Right lobe of liver (tissue), 4 donors: ENCODE measurements at regions not wholly inside any gene's neighbourhood (a gene's known extent, or its start where the extent isn't known, plus 50 kb on each side); places are given as distances from the start of the nearest gene placed in this dataset.

Source experiments
- POLR2A ChIP-seq: fragments of 450-650 bp; IDR thresholded peaks from one replicate; pipeline ENCODE4 v1.6.1; 2017; ENCODE audit warnings: antibody characterized with exemption, mild to moderate bottlenecking
- TF ChIP-seq, protein P1 (sequence below), 4 donors: fragments of 200-600 bp in 3 of 4; fragments of 450-650 bp in 1 of 4; IDR thresholded peaks; one replicate each; pipeline versions ENCODE4 v1.5.1 to v1.8.0; 2016 to 2022; ENCODE audit warnings: antibody characterized with exemption in 4 of 4, mild to moderate bottlenecking in 2 of 4
- donor health status: DM: no; HTN: no; CAD: no.
- donor health status: DM: no; HTN: no; CAD: no.
- donor health status: DM: no; HTN: yes; CAD: no.

DNA sequence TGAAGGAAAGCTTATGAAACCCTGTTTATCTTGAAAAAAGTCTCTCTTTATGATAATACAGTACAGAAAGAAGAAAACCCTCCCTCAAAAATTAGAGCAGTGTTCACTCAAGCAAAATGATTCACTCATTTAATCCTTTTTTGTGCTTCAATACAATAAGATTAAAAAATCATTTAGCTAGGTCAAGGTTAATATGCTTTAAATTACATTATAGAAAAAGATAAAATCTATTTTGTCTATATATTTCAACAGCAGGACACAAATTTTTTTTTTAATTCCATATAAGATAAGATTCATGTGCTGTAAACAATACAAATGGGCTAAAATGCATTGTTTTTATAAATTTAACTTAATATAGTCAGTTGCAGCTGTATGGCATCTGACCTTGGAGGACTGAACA, 176.9 kb downstream of the KCNE4 start:
- no peak for TF ChIP-seq POLR2A
- TF ChIP-seq, protein P1, sequence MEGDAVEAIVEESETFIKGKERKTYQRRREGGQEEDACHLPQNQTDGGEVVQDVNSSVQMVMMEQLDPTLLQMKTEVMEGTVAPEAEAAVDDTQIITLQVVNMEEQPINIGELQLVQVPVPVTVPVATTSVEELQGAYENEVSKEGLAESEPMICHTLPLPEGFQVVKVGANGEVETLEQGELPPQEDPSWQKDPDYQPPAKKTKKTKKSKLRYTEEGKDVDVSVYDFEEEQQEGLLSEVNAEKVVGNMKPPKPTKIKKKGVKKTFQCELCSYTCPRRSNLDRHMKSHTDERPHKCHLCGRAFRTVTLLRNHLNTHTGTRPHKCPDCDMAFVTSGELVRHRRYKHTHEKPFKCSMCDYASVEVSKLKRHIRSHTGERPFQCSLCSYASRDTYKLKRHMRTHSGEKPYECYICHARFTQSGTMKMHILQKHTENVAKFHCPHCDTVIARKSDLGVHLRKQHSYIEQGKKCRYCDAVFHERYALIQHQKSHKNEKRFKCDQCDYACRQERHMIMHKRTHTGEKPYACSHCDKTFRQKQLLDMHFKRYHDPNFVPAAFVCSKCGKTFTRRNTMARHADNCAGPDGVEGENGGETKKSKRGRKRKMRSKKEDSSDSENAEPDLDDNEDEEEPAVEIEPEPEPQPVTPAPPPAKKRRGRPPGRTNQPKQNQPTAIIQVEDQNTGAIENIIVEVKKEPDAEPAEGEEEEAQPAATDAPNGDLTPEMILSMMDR (IDR thresholded peaks at IDR 0.05) = no peak
